IMR-90 (cell line): ENCODE measurements at regions not wholly inside any gene's neighbourhood (a gene's known extent, or its start where the extent isn't known, plus 50 kb on each side); places are given as distances from the start of the nearest gene placed in this dataset.

Experiments
- ATAC-seq: fragments of 200-7000 bp; cut with Tn5 transposase; 2 replicates; pipeline ENCODE4 v1.9.1; 2020; ENCODE audit warnings: low read depth, mild to moderate bottlenecking, moderate library complexity
- BruUV-seq: library from RNA; stranded (reverse); fragments of 400-500 nt; replicated peaks from 2 replicates; lab custom pipeline; 2021; lab: Mats Ljungman, UMichigan
- CTCF ChIA-PET: fragments of 300-600 bp; formaldehyde crosslinking; extraction: SDS; loops from one replicate; lab custom pipeline; 2021; ENCODE audit warnings: antibody characterized with exemption; lab: Yijun Ruan, JAX
- POLR2A ChIA-PET: fragments of 300-600 bp; sonication (Branson Sonifier 250); formaldehyde crosslinking; loops from one replicate; lab custom pipeline; 2022; ENCODE audit warnings: antibody characterized with exemption; ENCODE audit not compliant: unreplicated experiment; lab: Charles Lee
- DNase-seq: peaks from one replicate; pipeline ENCODE4 v3.0.0; 2013
- H2AFZ ChIP-seq: replicated peaks from 2 replicates; pipeline ENCODE3; 2013; ENCODE audit warnings: low read length, mild to moderate bottlenecking; ENCODE audit not compliant: poor library complexity
- H2AK5ac ChIP-seq: 2 replicates; pipeline ENCODE4 v1.6.1; 2013; ENCODE audit warnings: low read depth, low read length, inconsistent platforms
- H2AK9ac ChIP-seq: replicated peaks from 2 replicates; pipeline ENCODE3; 2013; ENCODE audit warnings: mild to moderate bottlenecking, low read depth, low read length, moderate library complexity; ENCODE audit not compliant: poor library complexity
- H2BK120ac ChIP-seq: 2 replicates; pipeline ENCODE4 v1.6.1; 2013; ENCODE audit warnings: low read depth, low read length, inconsistent platforms
- H2BK15ac ChIP-seq: 3 replicates; pipeline ENCODE4 v1.6.1; 2013; ENCODE audit warnings: low read depth, low read length, inconsistent platforms
- H2BK20ac ChIP-seq: 2 replicates; pipeline ENCODE4 v1.6.1; 2013; ENCODE audit warnings: low read depth, mild to moderate bottlenecking, inconsistent platforms, low read length, moderate library complexity
- H2BK5ac ChIP-seq: 2 replicates; pipeline ENCODE4 v1.6.1; 2013; ENCODE audit warnings: mild to moderate bottlenecking, low read depth, low read length, inconsistent platforms; ENCODE audit not compliant: poor library complexity, severe bottlenecking
- H3K14ac ChIP-seq: replicated peaks from 2 replicates; pipeline ENCODE4 v1.6.1; 2013; ENCODE audit warnings: low read depth, low read length, inconsistent platforms
- H3K18ac ChIP-seq: 2 replicates; pipeline ENCODE4 v1.6.1; 2013; ENCODE audit warnings: low read depth, low read length, control low read depth
- H3K23ac ChIP-seq: 2 replicates; pipeline ENCODE4 v1.6.1; 2013; ENCODE audit warnings: low read depth, low read length, inconsistent platforms
- H3K27ac ChIP-seq: 2 replicates; pipeline ENCODE4 v1.5.1; 2013; ENCODE audit warnings: mild to moderate bottlenecking, control low read depth, low read length; ENCODE audit not compliant: insufficient read depth
- H3K27me3 ChIP-seq: 2 replicates; pipeline ENCODE4 v1.6.1; 2013; ENCODE audit warnings: low read length; ENCODE audit not compliant: control insufficient read depth, insufficient read depth
- H3K36me3 ChIP-seq: 2 replicates; pipeline ENCODE4 v1.6.1; 2013; ENCODE audit warnings: low read length, mixed read lengths; ENCODE audit not compliant: control insufficient read depth, insufficient read depth
- H3K4ac ChIP-seq: 2 replicates; pipeline ENCODE4 v1.6.1; 2013; ENCODE audit warnings: low read depth, low read length, inconsistent platforms
- H3K4me1 ChIP-seq: 2 replicates; pipeline ENCODE4 v1.6.1; 2013; ENCODE audit warnings: low read length, mixed read lengths; ENCODE audit not compliant: control insufficient read depth, insufficient read depth
- H3K4me2 ChIP-seq: 2 replicates; pipeline ENCODE4 v1.6.1; 2013; ENCODE audit warnings: low read depth, mild to moderate bottlenecking, control low read depth, low read length, moderate library complexity
- H3K4me3 ChIP-seq: 2 replicates; pipeline ENCODE4 v1.5.1; 2013; ENCODE audit warnings: low read depth, mild to moderate bottlenecking, control low read depth, low read length, moderate library complexity; ENCODE audit not compliant: insufficient read depth
- H3K56ac ChIP-seq: 2 replicates; pipeline ENCODE4 v1.6.1; 2013; ENCODE audit warnings: low read length, inconsistent platforms; ENCODE audit not compliant: insufficient read depth; ENCODE audit errors: extremely low read depth
- H3K79me1 ChIP-seq, 2 experiments: 2 replicates each; pipeline ENCODE4 v1.6.1; 2013; ENCODE audit warnings: low read length in 2 of 2, inconsistent platforms in 1 of 2, low read depth in 1 of 2
- H3K9ac ChIP-seq: 2 replicates; pipeline ENCODE4 v1.6.1; 2013; ENCODE audit warnings: low read depth, low read length, control low read depth
- H3K9me1 ChIP-seq: 2 replicates; pipeline ENCODE4 v1.6.1; 2013; ENCODE audit warnings: low read length, inconsistent platforms; ENCODE audit not compliant: insufficient read depth
- H3K9me3 ChIP-seq: 2 replicates; pipeline ENCODE4 v1.6.1; 2013; ENCODE audit warnings: low read length; ENCODE audit not compliant: control insufficient read depth, insufficient read depth
- H4K20me1 ChIP-seq: 2 replicates; pipeline ENCODE4 v1.6.1; 2013; ENCODE audit warnings: low read length, inconsistent platforms; ENCODE audit not compliant: insufficient read depth
- H4K5ac ChIP-seq: 2 replicates; pipeline ENCODE4 v1.6.1; 2013; ENCODE audit warnings: mild to moderate bottlenecking, low read depth, low read length, control low read depth
- H4K8ac ChIP-seq, 2 experiments: 2 replicates each; pipeline ENCODE4 v1.6.1; 2013; ENCODE audit warnings: low read depth in 2 of 2, low read length in 2 of 2, control low read depth in 1 of 2, inconsistent platforms in 1 of 2
- H4K91ac ChIP-seq: 2 replicates; pipeline ENCODE4 v1.6.1; 2013; ENCODE audit warnings: low read depth, low read length, inconsistent platforms; ENCODE audit not compliant: insufficient read depth
- MAFK ChIP-seq: IDR thresholded peaks from 2 replicates; pipeline ENCODE4 v1.6.1; 2012; ENCODE audit warnings: low read depth, low read length, improper control_type of control experiment
- RAD21 ChIP-seq: IDR thresholded peaks from 2 replicates; pipeline ENCODE4 v1.6.1; 2012; ENCODE audit warnings: low read length, improper control_type of control experiment
- SMC3 ChIP-seq: fragments of 150-350 bp; IDR thresholded peaks from 2 replicates; pipeline ENCODE4 v1.6.1; 2016; ENCODE audit warnings: low read depth, mild to moderate bottlenecking, antibody characterized with exemption, low read length, moderate library complexity
- WGBS, 2 experiments: methylation state at CpG; one replicate each; pipeline versions ENCODE4 v1.1.5 to v1.1.7; 2013; ENCODE audit warnings: missing lambda C conversion rate in 2 of 2; ENCODE audit not compliant: insufficient read length in 1 of 2; ENCODE audit errors: extremely low coverage in 2 of 2; 5-methylcytosine and 5-hydroxymethylcytosine counted together
- dilution Hi-C: fragments of 300-500 bp; cut with HindIII; formaldehyde crosslinking; loops from one replicate; pipeline ENCODE4 v1.14.3; 2018; ENCODE audit warnings: low sequenced_read_pairs; ENCODE audit not compliant: unreplicated experiment
- in situ Hi-C: fragments of 300-500 bp; cut with MboI; formaldehyde crosslinking; loops from 3 replicates; pipeline ENCODE4 v1.14.3; 2019; ENCODE audit warnings: low sequenced_read_pairs, inconsistent platforms, mixed read lengths
- intact Hi-C: fragments of 100-400 bp; cut with micrococcal nuclease; formaldehyde crosslinking; loops from 2 replicates; pipeline ENCODE4 v1.10.0; 2022
- TF ChIP-seq, protein P1 (sequence below): fragments of 150-350 bp; IDR thresholded peaks from 2 replicates; pipeline ENCODE4 v1.6.1; 2017; ENCODE audit warnings: mild to moderate bottlenecking, antibody characterized with exemption, low read length, low read depth
- TF ChIP-seq, protein P2 (sequence below): conservative IDR thresholded peaks from 2 replicates; pipeline ENCODE4 v1.5.1; 2012; ENCODE audit warnings: mild to moderate bottlenecking, low read depth, low read length, improper control_type of control experiment

DNA sequence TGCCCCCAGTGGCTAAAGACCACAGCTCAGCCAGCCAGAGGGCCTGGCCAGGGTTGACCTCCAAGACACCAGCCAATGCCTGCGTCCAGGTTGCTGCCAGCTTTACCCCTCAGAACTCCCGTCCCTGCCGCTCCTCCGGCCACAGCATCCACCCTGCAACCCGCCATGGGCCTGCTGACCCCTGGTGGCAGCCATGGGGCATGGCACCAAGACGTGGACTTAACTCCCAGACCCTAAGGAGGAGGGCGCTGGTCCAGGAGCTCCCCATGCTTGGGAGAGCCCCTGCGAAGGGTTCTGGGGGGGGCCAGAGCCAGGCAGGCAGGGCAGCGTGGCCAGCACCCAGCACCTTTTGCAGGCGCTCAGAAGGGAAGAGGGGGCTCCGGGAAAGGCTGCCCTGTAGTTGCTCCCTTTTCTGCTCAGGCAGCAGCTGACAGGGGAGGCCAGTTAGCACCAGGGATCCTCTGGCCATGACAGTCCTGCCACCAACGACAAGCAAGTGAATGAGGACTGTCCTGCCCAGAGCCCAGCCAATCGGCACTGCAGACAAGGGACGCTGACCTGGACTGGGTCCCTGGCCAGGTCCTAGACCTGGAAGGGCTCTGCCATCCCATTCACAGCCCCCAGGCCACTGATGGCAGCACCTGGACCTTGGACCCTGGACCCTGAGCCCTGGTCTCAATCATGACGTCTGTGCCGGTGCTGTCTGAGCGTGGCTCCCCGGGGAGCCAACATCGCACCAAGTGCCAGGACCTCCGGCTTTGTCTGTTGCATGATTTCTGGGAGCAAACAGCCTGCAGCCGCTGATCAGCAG, 246.2 kb downstream of the NPHP4 start:
- Histone ChIP-seq H4K91ac (no peak overlapping the region), H3K4me3 (no peak overlapping the region), H3K27ac (no peak overlapping the region), H3K27me3 (no peaks in the 10 kb centered on the region), H3K23ac (no peak overlapping the region), H4K8ac (no peak overlapping the region), H2AFZ (no peak overlapping the region), H3K9me1 (no peaks in the 10 kb centered on the region), H2BK20ac (no peak overlapping the region), H2BK120ac (no peak overlapping the region), H3K9me3 (peaks cover 47% of the 10 kb centered on the region), H3K9ac (no peak overlapping the region), H3K36me3 (no peaks in the 10 kb centered on the region), H2BK5ac (no peak overlapping the region), H3K18ac (no peak overlapping the region), H3K4me1 (no peaks in the 10 kb centered on the region), H2AK9ac (no peak overlapping the region), H3K4ac (no peak overlapping the region), H3K14ac (no peak overlapping the region), H3K56ac (no peak overlapping the region), H3K79me1 (no peaks in the 10 kb centered on the region), H4K20me1 (no peaks in the 10 kb centered on the region), H2AK5ac (no peak overlapping the region), H4K5ac (no peak overlapping the region), H2BK15ac (no peak overlapping the region), H3K4me2 (no peak overlapping the region)
- no TSS peak for BruUV-seq
- peak; percentile 44 for TF ChIP-seq RAD21
- TF ChIP-seq MAFK = no peak
- TF ChIP-seq, protein P1, sequence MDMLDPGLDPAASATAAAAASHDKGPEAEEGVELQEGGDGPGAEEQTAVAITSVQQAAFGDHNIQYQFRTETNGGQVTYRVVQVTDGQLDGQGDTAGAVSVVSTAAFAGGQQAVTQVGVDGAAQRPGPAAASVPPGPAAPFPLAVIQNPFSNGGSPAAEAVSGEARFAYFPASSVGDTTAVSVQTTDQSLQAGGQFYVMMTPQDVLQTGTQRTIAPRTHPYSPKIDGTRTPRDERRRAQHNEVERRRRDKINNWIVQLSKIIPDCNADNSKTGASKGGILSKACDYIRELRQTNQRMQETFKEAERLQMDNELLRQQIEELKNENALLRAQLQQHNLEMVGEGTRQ = no peak
- TF ChIP-seq SMC3 = peak; percentile 35; the same call in 1 of the 2 replicates
- TF ChIP-seq, protein P2, sequence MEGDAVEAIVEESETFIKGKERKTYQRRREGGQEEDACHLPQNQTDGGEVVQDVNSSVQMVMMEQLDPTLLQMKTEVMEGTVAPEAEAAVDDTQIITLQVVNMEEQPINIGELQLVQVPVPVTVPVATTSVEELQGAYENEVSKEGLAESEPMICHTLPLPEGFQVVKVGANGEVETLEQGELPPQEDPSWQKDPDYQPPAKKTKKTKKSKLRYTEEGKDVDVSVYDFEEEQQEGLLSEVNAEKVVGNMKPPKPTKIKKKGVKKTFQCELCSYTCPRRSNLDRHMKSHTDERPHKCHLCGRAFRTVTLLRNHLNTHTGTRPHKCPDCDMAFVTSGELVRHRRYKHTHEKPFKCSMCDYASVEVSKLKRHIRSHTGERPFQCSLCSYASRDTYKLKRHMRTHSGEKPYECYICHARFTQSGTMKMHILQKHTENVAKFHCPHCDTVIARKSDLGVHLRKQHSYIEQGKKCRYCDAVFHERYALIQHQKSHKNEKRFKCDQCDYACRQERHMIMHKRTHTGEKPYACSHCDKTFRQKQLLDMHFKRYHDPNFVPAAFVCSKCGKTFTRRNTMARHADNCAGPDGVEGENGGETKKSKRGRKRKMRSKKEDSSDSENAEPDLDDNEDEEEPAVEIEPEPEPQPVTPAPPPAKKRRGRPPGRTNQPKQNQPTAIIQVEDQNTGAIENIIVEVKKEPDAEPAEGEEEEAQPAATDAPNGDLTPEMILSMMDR = peak; percentile 50
- dilution Hi-C loops (no loop called here), in situ Hi-C loops (no loop called here), intact Hi-C loops (no loop called here)
- ATAC-seq (peak; percentile 84), DNase-seq (peak; percentile 13)
- 46% methylated on average over 12 of the region's 21 CpGs; no CpG with 5 or more reads in 1 of the 2 experiments for WGBS, 2 experiments
- POLR2A ChIA-PET = no interaction called here
- CTCF ChIA-PET = interaction anchor here (0.6 kb wide), 1 partner anchor 15 kb away, joined by 3 read pairs; no protein-coding TSS in a partner anchor
